ENCODE measurements at regions not wholly inside any gene's neighbourhood (a gene's known extent, or its start where the extent isn't known, plus 50 kb on each side); places are given as distances from the start of the nearest gene placed in this dataset.
"Not testable (repeated sequence)": the region's sequence is repeated elsewhere in the genome, so short reads cannot be mapped to it uniquely, and the experiment has no call there.

GRCh38 chr6:67735623-67736022 is 899.5 kb upstream of the ADGRB3 start:
- no peak for DNase-seq

- DNase-seq: no peak
Measured at GRCh38 chr6:67722861-67723261, 912.2 kb upstream of the ADGRB3 start.

- DNase-seq: no peak
Measured at GRCh38 chr6:67717281-67717680, 917.8 kb upstream of the ADGRB3 start.

GRCh38 chr6:67706388-67706787 is 928.7 kb upstream of the ADGRB3 start:
- no peak for DNase-seq

- DNase-seq: no peak
Measured at GRCh38 chr6:67698534-67698933, 936.5 kb upstream of the ADGRB3 start.

GRCh38 chr6:67694127-67694526 is 941.0 kb upstream of the ADGRB3 start:
- DNase-seq: no peak

GRCh38 chr6:67689329-67689728 is 945.8 kb upstream of the ADGRB3 start:
- no peak for DNase-seq

- no peak for DNase-seq
Measured at GRCh38 chr6:67687396-67687795, 947.7 kb upstream of the ADGRB3 start.

- DNase-seq: not testable (repeated sequence)
Measured at GRCh38 chr6:67686225-67686624, 948.9 kb upstream of the ADGRB3 start.

GRCh38 chr6:67683960-67684359 is 951.1 kb upstream of the ADGRB3 start:
- no peak for DNase-seq

- DNase-seq: no peak
Measured at GRCh38 chr6:67680297-67680932, 954.7 kb upstream of the ADGRB3 start.

- DNase-seq: no peak
Measured at GRCh38 chr6:67679566-67680296, 955.4 kb upstream of the ADGRB3 start.

GRCh38 chr6:67676892-67677291 is 958.2 kb upstream of the ADGRB3 start:
- DNase-seq: no peak

GRCh38 chr6:67667637-67668422 is 967.3 kb upstream of the ADGRB3 start:
- no peak for DNase-seq

- no peak for DNase-seq
Measured at GRCh38 chr6:67666177-67666964, 968.7 kb upstream of the ADGRB3 start.

GRCh38 chr6:67664942-67665341 is 970.1 kb upstream of the ADGRB3 start:
- no peak for DNase-seq

- no peak for DNase-seq
Measured at GRCh38 chr6:67663105-67663895, 971.8 kb upstream of the ADGRB3 start.

- DNase-seq: no peak
Measured at GRCh38 chr6:67653561-67653960, 981.5 kb upstream of the ADGRB3 start.

- no peak for DNase-seq
Measured at GRCh38 chr6:67646550-67646949, 988.5 kb upstream of the ADGRB3 start.

GRCh38 chr6:67643281-67643680 is 991.8 kb upstream of the ADGRB3 start:
- DNase-seq: no peak

- no peak for DNase-seq
Measured at GRCh38 chr6:67642582-67642981, 992.5 kb upstream of the ADGRB3 start.

- DNase-seq: no peak
Measured at GRCh38 chr6:67640484-67640883, 994.6 kb upstream of the ADGRB3 start.
